ENCODE measurements at regions not wholly inside any gene's neighbourhood (a gene's known extent, or its start where the extent isn't known, plus 50 kb on each side); places are given as distances from the start of the nearest gene placed in this dataset.

DNA sequence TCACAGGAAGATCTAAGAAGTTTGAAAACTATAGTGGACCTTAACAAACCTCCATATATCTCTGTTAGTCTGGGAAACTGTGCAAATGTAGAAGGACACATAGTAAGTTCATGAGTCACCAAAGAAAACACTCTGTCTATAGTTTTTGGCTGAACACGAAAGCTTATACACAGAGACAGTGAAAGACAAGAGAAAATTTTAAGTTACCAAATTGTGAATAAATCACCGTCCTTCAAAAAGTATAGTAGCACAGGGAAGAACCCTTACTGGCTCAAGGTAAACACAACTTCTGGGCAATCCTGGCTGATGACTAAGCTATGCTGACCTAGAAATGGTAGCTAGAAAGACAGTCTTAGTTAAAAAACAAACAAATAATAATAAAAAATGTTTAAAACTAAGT lies 1057.9 kb downstream of the AMY1C start:
- H3K27ac Mint-ChIP-seq = no peak overlapping the region
- H3K4me1 Mint-ChIP-seq = no peaks in the 10 kb centered on the region
- no peaks in the 10 kb centered on the region for H3K79me2 ChIP-seq (ENCODE audit: control insufficient read depth, insufficient read depth, low read length)
- no peaks in the 10 kb centered on the region for H4K20me1 ChIP-seq (ENCODE audit: control insufficient read depth, insufficient read depth, low read length, poor library complexity, severe bottlenecking)
- H3K9me3 Mint-ChIP-seq (ENCODE audit: insufficient read depth) = no peaks in the 10 kb centered on the region
- H3K27ac ChIP-seq (ENCODE audit: low read length in 2 of 2) = no peak overlapping the region
- H3K27me3 ChIP-seq (replicated peaks in 1 of 4; ENCODE audit: control extremely low read depth in 1 of 4, control insufficient read depth in 3 of 4, insufficient read depth in 4 of 4, low read length in 3 of 4) = no peaks in the 10 kb centered on the region
- ATAC-seq (ENCODE audit: low read depth) (no peak), DNase-seq (no peak)
- H3K4me3 ChIP-seq (ENCODE audit: control extremely low read depth in 1 of 5, extremely low read depth in 1 of 5, insufficient read depth in 1 of 5, low read depth in 2 of 5, low read length in 4 of 5) = no peak overlapping the region
- H3K9me3 ChIP-seq (ENCODE audit: control extremely low read depth in 1 of 3, control insufficient read depth in 2 of 3, insufficient read depth in 1 of 3, low read length in 2 of 3) = no peaks in the 10 kb centered on the region
- no peak overlapping the region for H2AFZ ChIP-seq (ENCODE audit: insufficient read depth, low read depth, low read length, poor library complexity, severe bottlenecking)
- no peaks in the 10 kb centered on the region for H3K4me1 ChIP-seq (ENCODE audit: control insufficient read depth in 2 of 2, insufficient read depth in 2 of 2, low read length in 2 of 2)
- no peak overlapping the region for H3K4me2 ChIP-seq (replicated peaks; ENCODE audit: low read depth, low read length, poor library complexity, severe bottlenecking)
- TF ChIP-seq, protein P1, sequence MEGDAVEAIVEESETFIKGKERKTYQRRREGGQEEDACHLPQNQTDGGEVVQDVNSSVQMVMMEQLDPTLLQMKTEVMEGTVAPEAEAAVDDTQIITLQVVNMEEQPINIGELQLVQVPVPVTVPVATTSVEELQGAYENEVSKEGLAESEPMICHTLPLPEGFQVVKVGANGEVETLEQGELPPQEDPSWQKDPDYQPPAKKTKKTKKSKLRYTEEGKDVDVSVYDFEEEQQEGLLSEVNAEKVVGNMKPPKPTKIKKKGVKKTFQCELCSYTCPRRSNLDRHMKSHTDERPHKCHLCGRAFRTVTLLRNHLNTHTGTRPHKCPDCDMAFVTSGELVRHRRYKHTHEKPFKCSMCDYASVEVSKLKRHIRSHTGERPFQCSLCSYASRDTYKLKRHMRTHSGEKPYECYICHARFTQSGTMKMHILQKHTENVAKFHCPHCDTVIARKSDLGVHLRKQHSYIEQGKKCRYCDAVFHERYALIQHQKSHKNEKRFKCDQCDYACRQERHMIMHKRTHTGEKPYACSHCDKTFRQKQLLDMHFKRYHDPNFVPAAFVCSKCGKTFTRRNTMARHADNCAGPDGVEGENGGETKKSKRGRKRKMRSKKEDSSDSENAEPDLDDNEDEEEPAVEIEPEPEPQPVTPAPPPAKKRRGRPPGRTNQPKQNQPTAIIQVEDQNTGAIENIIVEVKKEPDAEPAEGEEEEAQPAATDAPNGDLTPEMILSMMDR (IDR thresholded peaks at IDR 0.05) = no peak
- no peak for TF ChIP-seq EZH2 (IDR thresholded peaks at IDR 0.05; ENCODE audit: borderline replicate concordance, insufficient read depth, low read depth, low read length, poor library complexity, severe bottlenecking)
- H3K4me3 Mint-ChIP-seq = no peak overlapping the region
- no peaks in the 10 kb centered on the region for H3K36me3 ChIP-seq (replicated peaks in 1 of 2; ENCODE audit: control extremely low read depth in 1 of 2, control insufficient read depth in 1 of 2, extremely low read depth in 1 of 2, insufficient read depth in 2 of 2, low read length in 1 of 2)
- H3K9ac ChIP-seq (ENCODE audit: low read length) = no peak overlapping the region
- H3K27me3 Mint-ChIP-seq = no peaks in the 10 kb centered on the region
- ChIA-PET CTCF (no interaction called here), POLR2A (no interaction called here)
- intact Hi-C loops (cut with micrococcal nuclease) = no loop called here
- whole genome bisulfite sequencing (ENCODE audit: insufficient coverage) = 100% methylated on average over 1 of the region's 2 CpGs

DNA sequence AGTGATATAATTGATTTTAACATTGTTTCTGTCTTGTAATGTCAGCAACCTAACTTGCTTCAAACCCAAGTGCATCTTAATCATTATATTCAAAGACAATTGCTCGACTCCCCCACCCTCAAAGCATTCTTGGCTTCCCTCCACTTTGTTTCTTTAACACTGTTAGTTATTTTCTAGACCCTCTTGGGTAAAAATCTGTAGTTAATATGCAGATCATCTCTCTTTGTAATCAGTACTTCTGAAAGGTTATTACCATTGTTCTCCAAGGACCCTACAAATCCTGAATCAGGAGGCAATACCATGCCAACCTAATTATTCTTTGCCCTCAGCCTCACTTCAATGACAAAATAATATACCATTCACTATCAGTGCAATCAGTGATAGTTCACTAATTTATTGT lies 1075.7 kb downstream of the AMY1C start:
- WGBS (ENCODE audit: insufficient coverage) = no CpG with 5 or more reads among the region's 1 CpG
- peaks cover 7% of the 10 kb centered on the region for H3K9me3 Mint-ChIP-seq (ENCODE audit: insufficient read depth)
- no peak for TF ChIP-seq EZH2 (IDR thresholded peaks at IDR 0.05; ENCODE audit: borderline replicate concordance, insufficient read depth, low read depth, low read length, poor library complexity, severe bottlenecking)
- TF ChIP-seq, protein P1 (IDR thresholded peaks at IDR 0.05) = no peak

More for the DNA sequence above, 1075.7 kb downstream of the AMY1C start:
- Histone ChIP-seq H3K4me1 (ENCODE audit: control insufficient read depth in 2 of 2, insufficient read depth in 2 of 2, low read length in 2 of 2) (no peaks in the 10 kb centered on the region), H2AFZ (ENCODE audit: insufficient read depth, low read depth, low read length, poor library complexity, severe bottlenecking) (no peak overlapping the region), H3K79me2 (ENCODE audit: control insufficient read depth, insufficient read depth, low read length) (no peaks in the 10 kb centered on the region), H3K4me3 (ENCODE audit: control extremely low read depth in 1 of 5, extremely low read depth in 1 of 5, insufficient read depth in 1 of 5, low read depth in 2 of 5, low read length in 4 of 5) (no peak overlapping the region), H4K20me1 (ENCODE audit: control insufficient read depth, insufficient read depth, low read length, poor library complexity, severe bottlenecking) (no peaks in the 10 kb centered on the region), H3K36me3 (replicated peaks in 1 of 2; ENCODE audit: control extremely low read depth in 1 of 2, control insufficient read depth in 1 of 2, extremely low read depth in 1 of 2, insufficient read depth in 2 of 2, low read length in 1 of 2) (no peaks in the 10 kb centered on the region), H3K27ac (ENCODE audit: low read length in 2 of 2) (no peak overlapping the region), H3K9ac (ENCODE audit: low read length) (no peak overlapping the region), H3K27me3 (replicated peaks in 1 of 4; ENCODE audit: control extremely low read depth in 1 of 4, control insufficient read depth in 3 of 4, insufficient read depth in 4 of 4, low read length in 3 of 4) (no peaks in the 10 kb centered on the region), H3K4me2 (replicated peaks; ENCODE audit: low read depth, low read length, poor library complexity, severe bottlenecking) (no peak overlapping the region), H3K9me3 (ENCODE audit: control extremely low read depth in 1 of 3, control insufficient read depth in 2 of 3, insufficient read depth in 1 of 3, low read length in 2 of 3) (peaks cover 0 to 1% (median 0%) of the 10 kb centered on the region in 3 donors)
- ChIA-PET POLR2A (no interaction called here), CTCF (no interaction called here)
- Mint-ChIP-seq H3K4me3 (no peak overlapping the region), H3K4me1 (no peaks in the 10 kb centered on the region), H3K27ac (no peak overlapping the region), H3K27me3 (no peaks in the 10 kb centered on the region)
- intact Hi-C loops (cut with micrococcal nuclease) = no loop called here
- ATAC-seq (ENCODE audit: low read depth) = no peak
- no peak for DNase-seq
